Omental fat pad (tissue), 3 donors: ENCODE measurements at regions not wholly inside any gene's neighbourhood (a gene's known extent, or its start where the extent isn't known, plus 50 kb on each side); places are given as distances from the start of the nearest gene placed in this dataset.

Experiments
- ATAC-seq: fragments of 150-250 bp; one replicate; pipeline ENCODE4 v1.9.1; 2016; ENCODE audit warnings: mild to moderate bottlenecking, moderate library complexity; ENCODE audit not compliant: low FRiP score
- DNase-seq: peaks from one replicate; pipeline ENCODE4 v3.0.0-alpha.2; 2019; ENCODE audit warnings: low spot score
- TF ChIP-seq, protein P1 (sequence below), 3 donors: fragments of 450-650 bp; IDR thresholded peaks; one replicate each; pipeline ENCODE4 v1.5.1; 2016 to 2017; ENCODE audit warnings: antibody characterized with exemption in 3 of 3, mild to moderate bottlenecking in 3 of 3, moderate library complexity in 2 of 3

DNA sequence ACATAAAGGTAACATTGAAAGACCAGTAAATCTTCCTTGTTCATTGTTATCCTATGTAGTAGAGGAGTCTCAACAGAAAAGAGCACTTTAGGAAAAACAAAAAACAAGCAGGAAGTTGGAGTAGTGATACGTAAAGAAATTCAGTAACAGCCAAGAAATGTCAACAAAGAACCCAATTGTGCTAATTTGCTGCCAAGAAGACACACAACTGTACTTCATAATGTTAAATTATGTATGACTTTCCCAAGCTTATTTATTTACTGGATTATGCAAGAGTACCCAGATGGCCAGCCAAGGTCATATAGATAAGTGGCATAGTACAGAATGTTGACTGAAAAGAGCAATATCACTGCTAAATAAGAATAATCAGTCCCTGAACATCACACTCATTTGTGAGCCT, 264.7 kb upstream of the CCDC179 start:
- ATAC-seq = no peak

DNA sequence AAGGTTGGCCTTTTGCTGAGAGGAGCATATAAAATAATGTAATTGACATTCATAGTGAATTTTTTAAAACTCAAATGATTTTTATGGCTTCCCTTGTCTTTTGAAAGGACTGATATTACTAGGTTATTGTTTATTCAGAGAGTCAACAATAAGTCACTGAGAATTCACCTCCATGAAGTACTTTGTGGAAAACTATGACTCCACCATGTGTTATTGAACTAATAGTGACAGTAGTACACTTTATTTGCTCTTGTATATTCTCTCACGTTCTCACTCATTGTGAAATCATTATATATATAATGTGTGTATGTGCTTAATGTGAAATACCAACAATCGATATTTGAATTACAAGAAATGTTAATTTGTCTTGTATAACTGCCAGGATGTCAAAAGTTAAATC, 267.4 kb upstream of the CCDC179 start:
- TF ChIP-seq, protein P1, sequence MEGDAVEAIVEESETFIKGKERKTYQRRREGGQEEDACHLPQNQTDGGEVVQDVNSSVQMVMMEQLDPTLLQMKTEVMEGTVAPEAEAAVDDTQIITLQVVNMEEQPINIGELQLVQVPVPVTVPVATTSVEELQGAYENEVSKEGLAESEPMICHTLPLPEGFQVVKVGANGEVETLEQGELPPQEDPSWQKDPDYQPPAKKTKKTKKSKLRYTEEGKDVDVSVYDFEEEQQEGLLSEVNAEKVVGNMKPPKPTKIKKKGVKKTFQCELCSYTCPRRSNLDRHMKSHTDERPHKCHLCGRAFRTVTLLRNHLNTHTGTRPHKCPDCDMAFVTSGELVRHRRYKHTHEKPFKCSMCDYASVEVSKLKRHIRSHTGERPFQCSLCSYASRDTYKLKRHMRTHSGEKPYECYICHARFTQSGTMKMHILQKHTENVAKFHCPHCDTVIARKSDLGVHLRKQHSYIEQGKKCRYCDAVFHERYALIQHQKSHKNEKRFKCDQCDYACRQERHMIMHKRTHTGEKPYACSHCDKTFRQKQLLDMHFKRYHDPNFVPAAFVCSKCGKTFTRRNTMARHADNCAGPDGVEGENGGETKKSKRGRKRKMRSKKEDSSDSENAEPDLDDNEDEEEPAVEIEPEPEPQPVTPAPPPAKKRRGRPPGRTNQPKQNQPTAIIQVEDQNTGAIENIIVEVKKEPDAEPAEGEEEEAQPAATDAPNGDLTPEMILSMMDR (IDR thresholded peaks at IDR 0.05) = no peak
- ATAC-seq (no peak), DNase-seq (no peak)

More for the DNA sequence above, 264.7 kb upstream of the CCDC179 start:
- TF ChIP-seq, protein P1 (IDR thresholded peaks at IDR 0.05) = no peak
- no peak for DNase-seq

DNA sequence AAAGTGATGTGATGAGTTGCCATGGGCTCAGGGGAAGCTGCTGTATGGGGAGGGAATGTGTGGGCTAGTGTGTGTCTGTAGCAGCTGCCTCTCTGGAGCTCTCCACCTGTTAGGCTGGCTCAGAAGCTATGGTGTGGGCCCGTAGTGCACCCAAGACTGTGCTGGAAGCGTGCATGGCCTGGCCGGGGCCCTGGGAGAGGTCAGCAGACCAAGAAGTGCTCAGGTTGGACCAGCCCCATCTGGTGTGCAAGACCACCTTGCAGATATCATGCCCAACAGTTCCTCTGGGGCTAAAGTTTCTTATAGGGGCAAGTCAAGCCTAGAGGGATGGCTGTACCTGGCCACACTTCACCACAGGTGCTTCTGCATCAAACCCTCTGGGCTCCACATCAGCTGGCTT, 274.4 kb upstream of the CCDC179 start:
- DNase-seq = no peak

DNA sequence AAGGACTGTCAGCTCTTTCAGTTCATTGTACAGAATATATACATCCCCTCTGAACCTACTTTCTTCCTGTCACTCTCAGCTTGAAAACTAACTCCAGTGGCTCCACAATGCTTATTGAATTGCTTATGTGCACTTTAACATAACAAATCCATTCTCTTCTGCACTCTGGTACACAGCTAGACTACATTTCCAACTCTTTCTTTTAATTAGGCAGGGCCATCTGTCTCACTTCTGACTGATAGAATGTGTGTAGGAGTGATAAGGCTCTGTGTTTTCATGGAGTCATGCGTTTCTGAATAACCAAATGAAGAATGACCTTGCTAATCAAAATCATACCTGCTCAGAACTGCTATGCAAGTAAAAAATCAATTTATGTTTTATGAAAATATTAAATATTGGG, 278.5 kb upstream of the CCDC179 start:
- TF ChIP-seq, protein P1 (IDR thresholded peaks at IDR 0.05) = no peak
- no peak for ATAC-seq
- no peak for DNase-seq

More for the DNA sequence above, 274.4 kb upstream of the CCDC179 start:
- TF ChIP-seq, protein P1 (IDR thresholded peaks at IDR 0.05) = no peak
- ATAC-seq = no peak

DNA sequence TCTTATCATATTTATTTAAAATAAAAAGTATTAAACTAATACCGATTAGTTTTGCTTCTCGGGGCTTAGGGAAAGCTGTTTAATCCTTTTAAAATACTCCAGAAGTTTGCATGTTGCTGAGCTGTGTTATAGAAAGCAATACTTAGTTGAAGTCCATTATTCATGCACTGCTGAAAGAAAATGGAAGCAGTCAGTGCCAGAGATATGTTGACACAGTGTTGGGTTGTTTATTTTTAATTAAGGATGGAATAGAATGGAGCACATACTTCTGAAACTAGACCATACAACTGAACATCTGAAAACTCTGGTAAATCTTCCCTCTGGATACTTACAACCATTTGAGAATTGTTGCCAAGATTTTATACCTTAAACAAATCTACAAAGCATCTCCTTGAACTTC, 282.7 kb upstream of the CCDC179 start:
- DNase-seq (no peak), ATAC-seq (no peak)
- TF ChIP-seq, protein P1 (IDR thresholded peaks at IDR 0.05) = no peak

DNA sequence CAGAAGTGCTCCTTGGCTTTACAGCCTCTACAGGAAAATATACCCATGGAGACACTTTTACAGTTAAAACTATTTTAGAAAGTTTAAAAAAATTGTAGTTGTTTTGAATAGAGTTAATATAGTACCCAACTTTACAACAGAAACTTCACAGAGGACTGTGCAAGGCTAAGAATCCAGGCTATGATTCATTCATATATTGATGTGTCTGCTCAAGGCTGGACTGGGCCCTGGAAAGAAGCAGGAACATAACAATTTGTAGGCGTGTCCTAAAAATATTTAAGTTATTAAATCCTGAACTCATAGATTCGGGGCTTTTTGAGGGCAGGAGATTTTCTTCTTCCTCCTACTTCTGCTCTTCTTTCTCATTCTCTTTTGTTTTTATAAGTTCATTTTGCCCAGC, 291.5 kb upstream of the CCDC179 start:
- ATAC-seq = no peak
- no peak for DNase-seq
- TF ChIP-seq, protein P1 (IDR thresholded peaks at IDR 0.05) = no peak

DNA sequence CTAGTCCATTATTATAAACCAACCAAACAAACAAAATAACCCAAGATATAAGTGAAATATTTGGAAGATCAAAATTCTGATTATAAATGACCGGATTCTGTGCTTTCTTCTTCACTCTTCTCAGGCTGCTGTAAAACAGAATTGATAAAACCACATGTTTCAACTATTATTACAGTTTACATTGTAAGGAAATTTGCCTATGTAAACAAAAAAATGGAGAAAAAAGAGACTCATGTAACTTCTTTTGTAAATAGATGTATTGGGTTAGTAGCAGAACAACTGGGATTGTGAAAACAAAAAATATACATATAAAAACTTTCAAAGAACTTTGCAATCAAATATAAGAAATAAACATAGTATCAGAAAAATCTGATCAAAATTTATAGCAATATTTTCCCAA, 295.2 kb upstream of the CCDC179 start:
- ATAC-seq (no peak), DNase-seq (no peak)
- TF ChIP-seq, protein P1 (IDR thresholded peaks at IDR 0.05) = no peak
